DOHH2 (cell line): ENCODE measurements at regions not wholly inside any gene's neighbourhood (a gene's known extent, or its start where the extent isn't known, plus 50 kb on each side); places are given as distances from the start of the nearest gene placed in this dataset.

Source experiments
- H3F3A ChIP-seq: fragments of 200-600 bp; sonication (generic), shearing (Covaris generic); 2 replicates; pipeline ENCODE4 v1.6.0; 2016; ENCODE audit warnings: antibody characterized with exemption, mild to moderate bottlenecking; ENCODE audit not compliant: control insufficient read depth, insufficient read depth
- H3K27ac ChIP-seq: fragments of 200-600 bp; sonication (generic); 2 replicates; pipeline ENCODE4 v1.5.1; 2014; ENCODE audit warnings: low read depth, mild to moderate bottlenecking, low read length, moderate library complexity
- H3K27me3 ChIP-seq: fragments of 200-600 bp; sonication (generic); 2 replicates; pipeline ENCODE4 v1.6.1; 2014; ENCODE audit warnings: mild to moderate bottlenecking, low read length, mixed read lengths; ENCODE audit not compliant: control insufficient read depth
- H3K36me3 ChIP-seq: fragments of 200-600 bp; sonication (generic); 2 replicates; pipeline ENCODE4 v1.6.1; 2014; ENCODE audit warnings: mild to moderate bottlenecking, low read length, moderate library complexity, mixed read lengths; ENCODE audit not compliant: control insufficient read depth
- H3K4me1 ChIP-seq: fragments of 200-600 bp; sonication (generic); 2 replicates; pipeline ENCODE4 v1.6.1; 2014; ENCODE audit warnings: mild to moderate bottlenecking, low read length, mixed read lengths; ENCODE audit not compliant: control insufficient read depth
- H3K4me2 ChIP-seq: fragments of 200-600 bp; sonication (generic); 2 replicates; pipeline ENCODE4 v1.6.0; 2014; ENCODE audit warnings: mild to moderate bottlenecking, low read length, moderate library complexity
- H3K4me3 ChIP-seq: fragments of 200-600 bp; sonication (generic); 2 replicates; pipeline ENCODE4 v1.5.1; 2014; ENCODE audit warnings: mild to moderate bottlenecking, low read length, mixed read lengths
- H3K79me2 ChIP-seq: fragments of 200-600 bp; sonication (generic); 2 replicates; pipeline ENCODE4 v1.6.1; 2014; ENCODE audit warnings: mild to moderate bottlenecking, low read length, mixed read lengths; ENCODE audit not compliant: control insufficient read depth
- H3K9me2 ChIP-seq: fragments of 200-600 bp; sonication (generic); replicated peaks from 2 replicates; pipeline ENCODE4 v1.6.1; 2014; ENCODE audit warnings: mild to moderate bottlenecking, low read length, mixed read lengths; ENCODE audit not compliant: control insufficient read depth
- H3K9me3 ChIP-seq: fragments of 200-600 bp; sonication (generic); 2 replicates; pipeline ENCODE4 v1.6.1; 2014; ENCODE audit warnings: antibody characterized with exemption, low read length, mixed read lengths; ENCODE audit not compliant: control insufficient read depth, insufficient read depth
- H4K20me1 ChIP-seq: fragments of 200-600 bp; sonication (generic); 2 replicates; pipeline ENCODE4 v1.6.0; 2014; ENCODE audit warnings: low read depth, mild to moderate bottlenecking, antibody characterized with exemption, low read length, moderate library complexity; ENCODE audit not compliant: control insufficient read depth, insufficient read depth
- EZH2phosphoT487 ChIP-seq: fragments of 200-600 bp; sonication (generic); IDR thresholded peaks from 2 replicates; pipeline ENCODE4 v1.6.1; 2017; ENCODE audit warnings: borderline replicate concordance, mild to moderate bottlenecking, antibody characterized with exemption, low read length, moderate library complexity, mixed read lengths
- TF ChIP-seq, protein P1 (sequence below): fragments of 200-600 bp; sonication (generic); IDR thresholded peaks from one replicate; pipeline ENCODE4 v1.5.1; 2014; ENCODE audit warnings: antibody characterized with exemption, mild to moderate bottlenecking, low read depth, low read length; ENCODE audit not compliant: poor library complexity, severe bottlenecking

DNA sequence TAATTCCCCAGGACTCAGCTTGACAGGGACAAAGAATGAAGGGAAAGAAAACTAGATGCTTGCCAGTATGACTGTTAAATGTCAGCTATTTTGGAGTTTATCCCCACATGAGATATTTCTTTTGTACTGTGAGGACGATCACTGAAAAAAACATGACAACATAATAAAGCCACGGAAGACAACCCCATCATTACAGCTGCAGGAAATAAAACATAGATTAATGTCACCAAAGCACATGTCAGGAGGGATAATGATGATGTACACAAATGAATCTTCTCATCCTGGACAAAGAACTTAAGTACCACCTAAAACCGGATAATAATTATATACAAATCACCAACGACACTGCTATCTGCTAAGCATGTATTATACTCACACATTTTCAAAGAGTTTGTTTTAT, 84.6 kb upstream of the GRIP1 start:
- H3K36me3 ChIP-seq = no peaks in the 10 kb centered on the region
- no peaks in the 10 kb centered on the region for H4K20me1 ChIP-seq
- TF ChIP-seq EZH2phosphoT487 = no peak
- TF ChIP-seq, protein P1, sequence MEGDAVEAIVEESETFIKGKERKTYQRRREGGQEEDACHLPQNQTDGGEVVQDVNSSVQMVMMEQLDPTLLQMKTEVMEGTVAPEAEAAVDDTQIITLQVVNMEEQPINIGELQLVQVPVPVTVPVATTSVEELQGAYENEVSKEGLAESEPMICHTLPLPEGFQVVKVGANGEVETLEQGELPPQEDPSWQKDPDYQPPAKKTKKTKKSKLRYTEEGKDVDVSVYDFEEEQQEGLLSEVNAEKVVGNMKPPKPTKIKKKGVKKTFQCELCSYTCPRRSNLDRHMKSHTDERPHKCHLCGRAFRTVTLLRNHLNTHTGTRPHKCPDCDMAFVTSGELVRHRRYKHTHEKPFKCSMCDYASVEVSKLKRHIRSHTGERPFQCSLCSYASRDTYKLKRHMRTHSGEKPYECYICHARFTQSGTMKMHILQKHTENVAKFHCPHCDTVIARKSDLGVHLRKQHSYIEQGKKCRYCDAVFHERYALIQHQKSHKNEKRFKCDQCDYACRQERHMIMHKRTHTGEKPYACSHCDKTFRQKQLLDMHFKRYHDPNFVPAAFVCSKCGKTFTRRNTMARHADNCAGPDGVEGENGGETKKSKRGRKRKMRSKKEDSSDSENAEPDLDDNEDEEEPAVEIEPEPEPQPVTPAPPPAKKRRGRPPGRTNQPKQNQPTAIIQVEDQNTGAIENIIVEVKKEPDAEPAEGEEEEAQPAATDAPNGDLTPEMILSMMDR = no peak
- H3K9me2 ChIP-seq = no peaks in the 10 kb centered on the region
- H3K27me3 ChIP-seq = no peaks in the 10 kb centered on the region
- H3K4me3 ChIP-seq = no peak overlapping the region
- H3K79me2 ChIP-seq = 0 out of 2 replicates have a peak, but pooled peaks cover 3% of the 10 kb centered on the region
- peaks cover 18% of the 10 kb centered on the region for H3K4me1 ChIP-seq
- H3K27ac ChIP-seq = no peak overlapping the region
- H3K4me2 ChIP-seq = no peak overlapping the region
- H3K9me3 ChIP-seq = no peaks in the 10 kb centered on the region
- H3F3A ChIP-seq = no peaks in the 10 kb centered on the region

DNA sequence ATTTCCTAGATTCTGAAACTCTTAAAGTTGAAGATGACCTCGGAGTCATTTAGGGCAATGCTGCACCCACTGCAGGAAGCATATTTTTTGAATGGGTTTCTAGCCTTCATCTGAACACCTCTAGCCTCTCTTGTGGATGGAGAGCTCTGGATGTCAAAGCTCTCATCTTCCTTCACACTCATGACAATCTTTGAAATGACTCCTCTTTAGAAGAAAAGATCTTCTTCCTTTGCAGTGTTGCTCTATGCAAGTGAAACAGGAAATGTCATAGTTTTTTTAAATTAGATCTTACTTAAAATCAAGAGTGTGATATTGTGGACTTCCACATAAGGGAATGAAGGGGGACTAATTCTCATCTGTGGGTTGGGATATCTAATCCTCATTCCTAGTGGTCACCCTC, 86.3 kb upstream of the GRIP1 start:
- Histone ChIP-seq H3K79me2 (0 out of 2 replicates have a peak, but pooled peaks cover 3% of the 10 kb centered on the region), H3F3A (no peaks in the 10 kb centered on the region), H3K9me2 (no peaks in the 10 kb centered on the region), H3K4me1 (peaks cover 18% of the 10 kb centered on the region), H3K27me3 (no peaks in the 10 kb centered on the region), H3K9me3 (no peaks in the 10 kb centered on the region), H4K20me1 (no peaks in the 10 kb centered on the region), H3K27ac (no peak overlapping the region), H3K36me3 (no peaks in the 10 kb centered on the region), H3K4me3 (no peak overlapping the region), H3K4me2 (peak overlapping the region; percentile 12)
- no peak for TF ChIP-seq EZH2phosphoT487
- TF ChIP-seq, protein P1 = no peak

DNA sequence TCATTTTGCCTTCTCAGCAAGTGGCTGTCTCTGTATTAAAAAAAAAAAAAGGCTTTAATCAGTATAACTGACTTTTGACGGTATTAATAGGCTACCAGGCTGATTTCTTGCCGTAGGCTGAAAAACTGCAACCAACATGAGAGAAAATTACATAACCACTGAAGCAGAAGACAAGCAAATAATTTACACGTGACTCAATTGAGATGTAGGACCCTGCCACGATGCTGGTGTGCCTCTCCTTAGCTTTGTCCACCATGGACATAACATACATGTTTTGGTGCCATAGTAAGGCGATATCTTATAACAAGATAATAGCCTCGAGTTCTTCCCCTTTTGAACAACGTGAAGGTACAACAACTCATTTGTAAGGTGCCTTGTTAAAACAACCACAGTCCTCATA, 88.7 kb upstream of the GRIP1 start:
- Histone ChIP-seq H3K27me3 (no peaks in the 10 kb centered on the region), H3K9me2 (no peaks in the 10 kb centered on the region), H3K9me3 (no peaks in the 10 kb centered on the region), H3K4me3 (no peak overlapping the region), H3K36me3 (no peaks in the 10 kb centered on the region), H3K4me2 (no peak overlapping the region), H4K20me1 (no peaks in the 10 kb centered on the region), H3F3A (no peaks in the 10 kb centered on the region), H3K27ac (no peak overlapping the region), H3K79me2 (0 out of 2 replicates have a peak, but pooled peaks cover 3% of the 10 kb centered on the region), H3K4me1 (peaks cover 18% of the 10 kb centered on the region)
- no peak for TF ChIP-seq EZH2phosphoT487
- TF ChIP-seq, protein P1 = no peak
